AG09319 (cell line): ENCODE measurements at regions not wholly inside any gene's neighbourhood (a gene's known extent, or its start where the extent isn't known, plus 50 kb on each side); places are given as distances from the start of the nearest gene placed in this dataset.

Experiments used
- DNase-seq: peaks from one replicate; pipeline ENCODE4 v3.0.0-alpha.2; 2010; ENCODE audit warnings: low read depth; ENCODE audit errors: extremely low read depth
- TF ChIP-seq, protein P1 (sequence below): IDR thresholded peaks from 2 replicates; pipeline ENCODE4 v1.5.1; 2011; ENCODE audit warnings: low read depth, mild to moderate bottlenecking, inconsistent platforms, low read length, moderate library complexity

DNA sequence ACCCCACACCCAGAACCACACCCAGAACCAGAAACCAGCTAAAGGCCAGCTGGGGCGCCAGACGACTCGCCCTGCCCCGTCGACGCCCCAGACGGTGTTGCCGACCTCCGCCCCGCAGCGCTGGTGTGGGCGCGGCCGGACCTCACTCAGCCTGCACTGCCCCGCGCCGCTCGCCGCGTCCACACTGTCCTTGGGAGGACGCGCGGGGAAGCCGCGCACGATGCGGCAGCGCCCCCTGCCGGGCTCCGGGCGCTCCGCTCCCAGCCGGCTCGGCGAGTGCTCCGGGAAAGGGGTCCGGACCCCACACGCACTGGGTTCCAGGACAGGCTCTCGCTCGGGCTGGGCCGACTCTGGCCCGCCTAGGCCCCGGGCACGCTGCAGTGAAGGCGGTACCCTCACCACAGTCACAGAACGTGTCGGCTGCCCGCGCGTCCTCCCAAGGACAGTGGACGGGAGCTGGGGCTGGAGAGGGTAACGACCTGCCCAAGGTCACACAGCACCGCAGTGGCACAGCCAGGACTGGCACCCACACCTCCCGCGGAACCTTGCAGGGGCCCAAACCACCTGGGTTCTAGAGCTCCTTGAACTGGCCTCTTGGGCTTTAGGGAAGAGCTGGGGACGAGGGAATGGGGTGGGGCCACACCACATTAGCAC lies 90.2 kb downstream of the DMRTA2 start:
- DNase-seq: no peak
- TF ChIP-seq, protein P1, sequence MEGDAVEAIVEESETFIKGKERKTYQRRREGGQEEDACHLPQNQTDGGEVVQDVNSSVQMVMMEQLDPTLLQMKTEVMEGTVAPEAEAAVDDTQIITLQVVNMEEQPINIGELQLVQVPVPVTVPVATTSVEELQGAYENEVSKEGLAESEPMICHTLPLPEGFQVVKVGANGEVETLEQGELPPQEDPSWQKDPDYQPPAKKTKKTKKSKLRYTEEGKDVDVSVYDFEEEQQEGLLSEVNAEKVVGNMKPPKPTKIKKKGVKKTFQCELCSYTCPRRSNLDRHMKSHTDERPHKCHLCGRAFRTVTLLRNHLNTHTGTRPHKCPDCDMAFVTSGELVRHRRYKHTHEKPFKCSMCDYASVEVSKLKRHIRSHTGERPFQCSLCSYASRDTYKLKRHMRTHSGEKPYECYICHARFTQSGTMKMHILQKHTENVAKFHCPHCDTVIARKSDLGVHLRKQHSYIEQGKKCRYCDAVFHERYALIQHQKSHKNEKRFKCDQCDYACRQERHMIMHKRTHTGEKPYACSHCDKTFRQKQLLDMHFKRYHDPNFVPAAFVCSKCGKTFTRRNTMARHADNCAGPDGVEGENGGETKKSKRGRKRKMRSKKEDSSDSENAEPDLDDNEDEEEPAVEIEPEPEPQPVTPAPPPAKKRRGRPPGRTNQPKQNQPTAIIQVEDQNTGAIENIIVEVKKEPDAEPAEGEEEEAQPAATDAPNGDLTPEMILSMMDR: peak; percentile 42

DNA sequence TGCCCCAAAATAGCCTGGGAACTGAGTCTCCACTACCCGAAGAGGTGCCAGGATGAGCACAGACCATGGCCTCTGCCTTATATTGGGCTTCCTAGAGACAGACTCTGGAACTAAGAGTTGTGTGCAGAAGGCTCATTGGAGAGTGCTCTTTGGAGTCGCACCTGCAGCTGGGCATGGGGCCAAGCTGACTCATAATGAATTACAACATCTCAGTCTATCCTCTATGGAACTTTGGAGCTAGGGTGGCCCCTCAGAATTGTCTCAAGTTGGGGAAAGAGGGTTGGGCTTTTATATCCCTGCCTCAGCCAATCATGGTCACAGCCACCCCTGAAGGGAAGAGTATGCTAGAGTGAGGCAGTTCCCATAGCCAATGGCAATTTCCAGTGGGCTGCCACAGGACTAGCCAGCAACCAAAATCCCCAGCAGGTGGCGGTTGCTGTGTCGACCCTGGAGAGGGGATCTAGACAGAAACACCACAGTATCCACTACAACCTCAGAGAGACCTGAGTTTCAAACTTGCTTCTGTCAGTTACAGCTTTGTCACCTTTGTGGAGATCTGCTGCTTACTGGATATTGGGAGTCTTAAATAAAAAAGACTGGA lies 93.8 kb downstream of the DMRTA2 start:
- DNase-seq: no peak
- TF ChIP-seq, protein P1: no peak

GRCh38 chr1:50328552-50328951 lies 94.7 kb downstream of the DMRTA2 start:
- TF ChIP-seq, protein P1: no peak
- DNase-seq: no peak

DNA sequence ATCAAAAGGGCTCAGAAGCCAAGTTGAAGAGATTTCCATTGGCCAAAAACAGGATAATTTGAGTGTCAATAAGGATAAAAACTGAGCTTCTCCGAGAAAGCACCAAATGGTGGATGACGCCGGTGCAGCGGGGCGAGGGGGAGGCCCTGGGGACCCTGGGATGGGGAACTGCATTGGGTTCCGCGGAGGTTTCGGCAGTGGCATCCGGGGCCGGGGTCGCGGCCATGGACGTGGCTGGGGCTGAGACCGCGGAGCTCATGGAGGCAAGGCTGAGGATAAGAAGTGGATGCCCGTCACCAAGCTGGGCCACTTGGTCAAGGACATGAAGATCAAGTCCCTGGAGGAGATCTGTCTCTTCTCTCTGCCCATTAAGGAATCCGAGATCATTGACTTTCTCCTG lies 97.2 kb downstream of the DMRTA2 start:
- TF ChIP-seq, protein P1: no peak
- no peak for DNase-seq

DNA sequence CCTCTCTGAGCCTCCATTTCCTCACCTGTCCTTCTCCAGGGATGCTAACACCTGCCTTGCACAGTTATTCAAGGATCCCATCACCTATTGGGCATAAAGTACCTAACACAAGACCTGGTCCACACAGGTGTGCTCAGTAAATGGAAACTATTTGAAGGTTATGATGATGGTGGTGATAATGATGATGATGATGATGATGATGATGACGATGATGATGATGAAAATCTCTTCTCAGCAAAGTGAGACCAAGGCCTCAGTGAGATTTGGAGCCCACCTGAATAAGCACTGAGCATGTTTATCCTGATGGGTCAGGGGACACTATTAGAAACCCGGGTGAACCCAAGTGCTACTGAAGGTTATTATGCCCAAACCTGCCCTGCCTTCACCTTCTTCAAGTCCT lies 100.7 kb downstream of the DMRTA2 start:
- TF ChIP-seq, protein P1: no peak
- DNase-seq: no peak

DNA sequence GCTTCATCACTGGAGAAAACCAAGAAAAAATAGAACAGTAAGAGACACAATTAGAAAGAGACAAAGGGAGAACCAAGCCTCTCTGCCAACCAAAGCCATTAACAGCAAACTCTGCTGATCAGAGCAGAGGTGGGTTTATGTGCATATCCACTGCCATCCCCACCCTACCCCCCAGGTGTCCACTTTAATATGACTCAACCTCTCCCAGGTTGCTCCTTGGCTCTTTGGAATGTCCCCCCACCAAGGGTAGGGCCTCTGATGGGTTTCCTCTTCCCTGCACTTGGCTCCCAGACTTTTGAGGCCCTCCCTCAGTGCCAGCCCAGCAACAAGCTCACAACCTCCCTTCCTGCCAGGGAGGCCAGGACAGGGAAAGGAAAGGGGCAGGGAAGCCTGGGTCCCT lies 104.8 kb downstream of the DMRTA2 start:
- TF ChIP-seq, protein P1: no peak
- DNase-seq: no peak

DNA sequence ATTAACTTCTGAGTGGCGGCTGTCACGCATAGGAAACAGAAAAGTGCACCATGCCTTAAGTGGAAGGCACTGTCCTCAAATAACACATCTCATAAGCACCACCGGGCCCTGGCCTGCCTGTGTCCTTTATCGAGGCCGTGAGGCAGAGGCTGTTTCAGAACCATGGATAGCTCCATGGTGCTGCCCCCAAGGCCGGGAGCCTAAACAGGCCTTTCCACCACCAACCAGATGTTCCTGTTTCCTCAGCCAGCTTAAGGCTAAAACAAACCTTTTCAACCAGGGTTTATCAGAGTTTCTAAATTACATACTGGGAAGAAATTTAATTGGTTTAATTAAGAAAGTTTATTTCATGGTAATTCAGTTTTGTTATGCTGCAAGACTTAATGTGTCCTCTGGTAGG lies 114.4 kb downstream of the DMRTA2 start:
- DNase-seq: no peak
- TF ChIP-seq, protein P1: no peak
